Cardiac fibroblast (primary cell): ENCODE measurements at regions not wholly inside any gene's neighbourhood (a gene's known extent, or its start where the extent isn't known, plus 50 kb on each side); places are given as distances from the start of the nearest gene placed in this dataset.

Experiments
- DNase-seq, 2 donors: peaks; one replicate each; pipeline versions ENCODE4 v3.0.0 to v3.0.0-alpha.2; 2010; ENCODE audit warnings: low read depth in 2 of 2
- H3K4me3 ChIP-seq, 2 donors: replicated peaks in 1 of 2; 1 replicate in 1 of 2; 2 replicates in 1 of 2; pipeline ENCODE4 v1.5.1; 2011; ENCODE audit warnings: low read depth in 2 of 2, low read length in 2 of 2, mild to moderate bottlenecking in 2 of 2, moderate library complexity in 1 of 2
- TF ChIP-seq, protein P1 (sequence below): IDR thresholded peaks from one replicate; pipeline ENCODE4 v1.5.1; 2011; ENCODE audit warnings: low read depth, mild to moderate bottlenecking, low read length, inconsistent platforms

DNA sequence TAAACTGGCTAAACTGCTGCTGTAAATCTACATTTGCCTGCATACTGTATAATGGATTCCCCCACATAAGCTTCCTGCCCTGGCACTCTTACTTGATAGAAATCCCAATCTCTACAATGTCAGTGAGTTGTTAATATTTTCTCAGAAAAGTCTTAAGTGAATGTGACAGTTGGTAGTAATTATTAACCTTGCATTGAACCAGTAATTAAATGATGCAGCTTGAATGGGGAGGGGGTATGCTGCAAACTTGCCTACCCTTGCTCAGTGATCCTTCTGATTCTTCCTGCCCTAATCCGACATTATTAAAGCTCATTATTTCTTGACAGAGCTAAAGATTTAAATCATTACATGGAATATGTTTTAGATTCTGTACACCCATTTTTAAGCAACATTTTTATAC lies 119.0 kb upstream of the CDH7 start:
- no peak overlapping the region for H3K4me3 ChIP-seq
- TF ChIP-seq, protein P1, sequence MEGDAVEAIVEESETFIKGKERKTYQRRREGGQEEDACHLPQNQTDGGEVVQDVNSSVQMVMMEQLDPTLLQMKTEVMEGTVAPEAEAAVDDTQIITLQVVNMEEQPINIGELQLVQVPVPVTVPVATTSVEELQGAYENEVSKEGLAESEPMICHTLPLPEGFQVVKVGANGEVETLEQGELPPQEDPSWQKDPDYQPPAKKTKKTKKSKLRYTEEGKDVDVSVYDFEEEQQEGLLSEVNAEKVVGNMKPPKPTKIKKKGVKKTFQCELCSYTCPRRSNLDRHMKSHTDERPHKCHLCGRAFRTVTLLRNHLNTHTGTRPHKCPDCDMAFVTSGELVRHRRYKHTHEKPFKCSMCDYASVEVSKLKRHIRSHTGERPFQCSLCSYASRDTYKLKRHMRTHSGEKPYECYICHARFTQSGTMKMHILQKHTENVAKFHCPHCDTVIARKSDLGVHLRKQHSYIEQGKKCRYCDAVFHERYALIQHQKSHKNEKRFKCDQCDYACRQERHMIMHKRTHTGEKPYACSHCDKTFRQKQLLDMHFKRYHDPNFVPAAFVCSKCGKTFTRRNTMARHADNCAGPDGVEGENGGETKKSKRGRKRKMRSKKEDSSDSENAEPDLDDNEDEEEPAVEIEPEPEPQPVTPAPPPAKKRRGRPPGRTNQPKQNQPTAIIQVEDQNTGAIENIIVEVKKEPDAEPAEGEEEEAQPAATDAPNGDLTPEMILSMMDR: no peak
- DNase-seq: no peak

DNA sequence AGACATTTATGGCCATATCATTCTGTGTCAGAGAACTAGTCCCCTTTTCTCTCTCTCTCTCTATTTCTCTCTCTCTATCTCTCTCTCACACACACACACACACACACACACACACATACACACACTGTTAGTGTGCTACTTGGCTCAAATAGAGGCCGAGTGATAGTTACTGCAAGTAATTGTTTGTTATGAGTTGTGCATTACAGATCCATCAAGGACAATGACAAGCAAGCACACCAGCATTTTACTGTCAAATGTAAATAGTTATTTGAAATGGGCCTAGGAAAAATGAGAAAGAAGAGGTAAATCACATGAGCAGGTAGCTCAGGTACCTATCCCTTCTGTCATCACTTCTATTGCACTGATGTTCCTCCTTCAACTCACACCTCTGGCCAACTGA lies 122.4 kb upstream of the CDH7 start:
- no peak for DNase-seq
- TF ChIP-seq, protein P1: no peak
- no peak overlapping the region for H3K4me3 ChIP-seq

DNA sequence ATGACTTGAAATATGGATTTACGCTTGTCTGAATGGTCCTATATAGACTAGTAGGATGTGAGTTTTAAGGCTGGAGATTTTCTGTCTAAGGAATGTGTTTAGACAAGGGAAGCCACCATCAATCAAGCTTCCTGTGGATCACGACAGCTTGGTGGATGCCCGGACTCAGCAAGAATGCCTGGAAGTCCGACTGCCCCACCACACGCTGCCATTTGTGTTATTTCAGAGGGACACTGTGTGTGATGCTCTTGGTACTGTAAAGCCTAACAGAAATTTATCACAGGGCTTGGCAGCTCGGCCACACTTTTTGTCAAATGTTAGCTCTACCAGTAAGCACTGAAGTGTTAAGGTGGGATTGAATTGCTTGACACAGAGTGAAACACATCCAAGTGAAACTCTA lies 127.1 kb upstream of the CDH7 start:
- DNase-seq: no peak
- TF ChIP-seq, protein P1: no peak

DNA sequence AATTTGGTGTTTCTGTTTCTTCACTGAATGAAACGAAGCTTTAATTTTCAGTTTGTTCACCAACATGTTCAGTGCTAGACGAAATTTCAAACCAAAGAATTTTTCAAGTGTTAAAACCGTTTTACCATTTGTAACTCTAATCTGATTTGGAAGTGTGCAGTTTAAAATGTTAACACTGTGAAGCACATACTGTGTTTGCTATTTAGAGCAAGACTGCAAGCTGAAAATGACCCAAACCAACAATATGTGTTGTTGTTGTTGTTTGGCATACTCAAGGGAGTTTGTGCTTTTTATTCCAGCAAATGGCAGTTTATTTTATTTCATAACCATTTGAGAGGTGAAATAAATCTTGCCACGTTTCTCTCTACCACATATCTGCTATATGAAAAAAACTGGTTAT lies 128.4 kb upstream of the CDH7 start:
- H3K4me3 ChIP-seq: no peak overlapping the region
- TF ChIP-seq, protein P1: no peak
- no peak for DNase-seq

More for the DNA sequence above, 127.1 kb upstream of the CDH7 start:
- H3K4me3 ChIP-seq: no peak overlapping the region

DNA sequence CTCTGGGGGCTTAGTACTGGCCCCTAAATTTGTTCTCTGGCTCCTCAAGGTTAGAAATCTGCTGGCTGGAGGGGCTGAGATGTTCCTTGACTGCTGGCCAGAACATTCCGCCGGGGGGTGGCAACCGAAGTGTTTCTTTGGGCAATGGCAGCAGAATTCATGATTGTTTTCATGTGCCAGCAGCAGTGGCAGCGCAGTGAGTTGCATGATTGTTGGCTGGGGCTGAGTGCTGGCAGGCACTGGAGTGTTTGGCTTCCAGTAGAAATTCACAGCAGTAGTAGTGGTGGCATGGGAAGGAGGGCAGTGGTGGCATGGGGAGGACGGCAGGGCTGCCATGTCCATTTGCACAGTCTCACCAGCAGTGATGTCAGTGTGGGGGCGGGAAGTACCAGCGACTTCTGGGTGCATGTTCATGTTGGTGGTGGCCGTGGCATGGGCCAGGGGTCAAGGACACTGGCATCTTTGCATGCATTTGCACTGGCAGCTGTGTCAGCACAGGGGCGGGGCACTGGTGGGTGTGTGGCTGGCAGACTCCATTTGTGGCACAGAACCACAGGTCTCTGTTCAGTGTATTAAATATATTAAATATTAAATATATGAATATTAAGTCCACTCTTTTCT lies 130.6 kb upstream of the CDH7 start:
- TF ChIP-seq, protein P1: no peak
- no peak for DNase-seq
- no peak overlapping the region for H3K4me3 ChIP-seq

DNA sequence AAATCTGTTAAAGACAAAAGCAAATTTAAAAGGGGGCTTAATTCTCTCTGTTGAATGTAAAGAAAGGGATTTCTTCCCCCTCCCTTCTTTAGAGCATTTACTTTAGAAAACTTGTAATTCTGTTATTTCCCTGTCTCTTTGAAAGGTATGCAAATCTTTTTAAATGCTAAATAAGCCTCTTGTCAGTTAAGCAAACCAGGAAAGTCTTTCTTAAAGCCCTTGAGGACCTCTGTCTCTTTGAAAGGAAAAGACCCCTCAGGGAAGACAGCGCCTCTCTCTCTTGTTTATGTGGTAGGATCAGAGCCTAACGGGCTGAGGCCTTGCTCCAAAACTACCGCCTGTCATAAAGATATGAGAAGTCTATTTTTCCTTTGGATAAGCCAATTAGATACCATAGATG lies 139.9 kb upstream of the CDH7 start:
- DNase-seq: no peak
- TF ChIP-seq, protein P1: no peak
- H3K4me3 ChIP-seq: no peak overlapping the region

DNA sequence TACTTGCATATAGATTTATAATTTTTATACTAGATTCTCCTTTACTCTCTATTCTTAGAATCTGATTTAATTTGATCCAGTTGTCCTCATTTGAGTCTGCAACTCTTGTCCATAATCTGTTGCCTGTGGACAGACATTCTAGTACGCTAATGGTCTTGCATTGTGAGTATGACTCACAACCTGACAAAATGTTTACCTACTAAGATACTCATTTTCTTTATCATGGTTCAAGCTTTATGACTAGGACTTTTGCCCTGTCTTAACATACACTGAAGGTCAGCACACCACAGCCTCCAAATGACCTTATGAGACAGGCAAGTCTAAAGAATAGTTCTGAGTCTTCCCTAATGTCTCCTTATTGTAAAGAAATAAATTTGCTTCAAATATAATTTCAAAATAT lies 142.3 kb upstream of the CDH7 start:
- H3K4me3 ChIP-seq: no peak overlapping the region
- no peak for DNase-seq
- TF ChIP-seq, protein P1: no peak
